Progenitor cell of endocrine pancreas (in vitro differentiated cells): ENCODE measurements at regions not wholly inside any gene's neighbourhood (a gene's known extent, or its start where the extent isn't known, plus 50 kb on each side); places are given as distances from the start of the nearest gene placed in this dataset.

Source experiments
- DNase-seq: peaks from one replicate; pipeline ENCODE4 v3.0.0; 2021; ENCODE audit warnings: low spot score; ENCODE audit not compliant: unreplicated experiment
- H3K27ac Mint-ChIP-seq: 2 replicates; pipeline ENCODE4 v1.8.0; 2021; ENCODE audit warnings: mild to moderate bottlenecking, moderate library complexity, mixed read lengths
- H3K27me3 Mint-ChIP-seq: 2 replicates; pipeline ENCODE4 v1.8.0; 2021; ENCODE audit warnings: mixed read lengths
- H3K36me3 Mint-ChIP-seq: 2 replicates; pipeline ENCODE4 v1.8.0; 2022; ENCODE audit warnings: mixed read lengths; ENCODE audit not compliant: insufficient read depth
- H3K4me1 Mint-ChIP-seq: 2 replicates; pipeline ENCODE4 v1.8.0; 2021; ENCODE audit warnings: low read depth, mixed read lengths
- H3K4me3 Mint-ChIP-seq: 2 replicates; pipeline ENCODE4 v1.8.0; 2021; ENCODE audit warnings: low read depth, mild to moderate bottlenecking, moderate library complexity, mixed read lengths
- H3K9me3 Mint-ChIP-seq: 2 replicates; pipeline ENCODE4 v1.8.0; 2021; ENCODE audit warnings: low read depth, mixed read lengths
- TF ChIP-seq, protein P1 (sequence below): fragments of 200-600 bp; sonication (generic); IDR thresholded peaks from one replicate; pipeline ENCODE4 v1.5.0; 2021; ENCODE audit warnings: antibody characterized with exemption, mild to moderate bottlenecking; ENCODE audit not compliant: unreplicated experiment

DNA sequence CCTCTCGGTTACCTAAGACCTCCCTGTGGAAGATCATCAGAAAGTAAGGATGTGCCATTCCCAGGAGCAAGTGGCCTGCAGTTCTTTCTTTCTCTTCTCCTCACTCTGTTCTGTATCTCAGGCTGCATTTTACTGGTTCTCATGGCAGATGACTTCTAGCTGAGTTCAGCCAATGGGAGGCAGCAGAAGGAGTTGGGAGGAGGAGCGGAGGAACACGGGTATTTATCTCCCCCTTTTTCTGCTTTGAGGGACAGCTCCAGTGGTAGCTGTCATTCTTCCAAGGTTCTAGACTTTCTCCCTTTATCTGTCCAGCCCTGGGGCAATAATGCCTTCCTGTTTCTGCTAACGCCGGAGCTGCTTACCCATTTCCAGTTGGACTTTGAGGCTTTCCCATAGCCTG, 339.9 kb downstream of the NR2F2 start:
- H3K36me3 Mint-ChIP-seq, result no peaks in the 10 kb centered on the region
- DNase-seq, result no peak
- no peaks in the 10 kb centered on the region for H3K4me1 Mint-ChIP-seq
- no peak overlapping the region for H3K27ac Mint-ChIP-seq
- no peaks in the 10 kb centered on the region for H3K27me3 Mint-ChIP-seq
- TF ChIP-seq, protein P1, sequence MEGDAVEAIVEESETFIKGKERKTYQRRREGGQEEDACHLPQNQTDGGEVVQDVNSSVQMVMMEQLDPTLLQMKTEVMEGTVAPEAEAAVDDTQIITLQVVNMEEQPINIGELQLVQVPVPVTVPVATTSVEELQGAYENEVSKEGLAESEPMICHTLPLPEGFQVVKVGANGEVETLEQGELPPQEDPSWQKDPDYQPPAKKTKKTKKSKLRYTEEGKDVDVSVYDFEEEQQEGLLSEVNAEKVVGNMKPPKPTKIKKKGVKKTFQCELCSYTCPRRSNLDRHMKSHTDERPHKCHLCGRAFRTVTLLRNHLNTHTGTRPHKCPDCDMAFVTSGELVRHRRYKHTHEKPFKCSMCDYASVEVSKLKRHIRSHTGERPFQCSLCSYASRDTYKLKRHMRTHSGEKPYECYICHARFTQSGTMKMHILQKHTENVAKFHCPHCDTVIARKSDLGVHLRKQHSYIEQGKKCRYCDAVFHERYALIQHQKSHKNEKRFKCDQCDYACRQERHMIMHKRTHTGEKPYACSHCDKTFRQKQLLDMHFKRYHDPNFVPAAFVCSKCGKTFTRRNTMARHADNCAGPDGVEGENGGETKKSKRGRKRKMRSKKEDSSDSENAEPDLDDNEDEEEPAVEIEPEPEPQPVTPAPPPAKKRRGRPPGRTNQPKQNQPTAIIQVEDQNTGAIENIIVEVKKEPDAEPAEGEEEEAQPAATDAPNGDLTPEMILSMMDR, result no peak
- no peaks in the 10 kb centered on the region for H3K9me3 Mint-ChIP-seq
- no peak overlapping the region for H3K4me3 Mint-ChIP-seq

DNA sequence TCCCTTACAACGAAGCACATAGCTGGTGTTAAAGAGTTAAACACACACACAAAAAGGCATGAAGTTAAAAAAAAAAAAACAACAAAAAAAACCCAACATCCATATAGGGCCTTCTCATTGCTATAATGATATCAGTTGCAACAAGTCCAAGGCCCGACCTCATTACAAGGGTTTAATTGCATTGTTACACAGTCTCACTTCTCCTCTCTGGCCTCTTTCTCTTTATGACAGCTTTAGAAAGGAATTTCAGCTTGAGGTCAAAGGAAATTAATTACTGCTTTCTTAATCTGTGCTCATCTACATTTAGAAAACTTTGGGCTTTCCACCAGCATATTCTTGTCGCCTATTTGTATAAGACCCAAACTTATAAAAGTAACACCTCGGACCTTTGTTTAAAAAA, 342.1 kb downstream of the NR2F2 start:
- no peak for DNase-seq
- TF ChIP-seq, protein P1, result no peak
- H3K27me3 Mint-ChIP-seq, result no peaks in the 10 kb centered on the region
- no peak overlapping the region for H3K4me3 Mint-ChIP-seq
- no peaks in the 10 kb centered on the region for H3K36me3 Mint-ChIP-seq
- no peaks in the 10 kb centered on the region for H3K9me3 Mint-ChIP-seq
- no peaks in the 10 kb centered on the region for H3K4me1 Mint-ChIP-seq
- H3K27ac Mint-ChIP-seq, result no peak overlapping the region

DNA sequence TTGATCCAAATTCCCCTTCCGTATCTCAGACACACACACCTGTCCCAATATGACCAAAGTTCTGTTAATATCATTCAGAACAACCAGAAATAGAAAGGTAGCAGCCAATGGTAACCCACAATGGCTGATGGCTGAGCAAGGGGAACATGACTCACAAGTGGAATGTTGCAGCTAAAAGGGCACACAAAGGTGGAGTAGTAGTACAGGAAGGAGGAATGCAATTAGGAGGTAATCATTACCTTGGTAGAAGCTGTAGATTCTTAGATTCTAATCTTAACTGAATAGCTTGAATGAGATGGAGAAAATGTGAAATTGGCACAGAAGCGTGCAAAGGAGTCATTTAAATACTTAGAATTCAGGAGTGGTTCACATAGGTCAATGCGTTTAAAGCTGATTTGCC, 347.9 kb downstream of the NR2F2 start:
- no peaks in the 10 kb centered on the region for H3K36me3 Mint-ChIP-seq

DNA sequence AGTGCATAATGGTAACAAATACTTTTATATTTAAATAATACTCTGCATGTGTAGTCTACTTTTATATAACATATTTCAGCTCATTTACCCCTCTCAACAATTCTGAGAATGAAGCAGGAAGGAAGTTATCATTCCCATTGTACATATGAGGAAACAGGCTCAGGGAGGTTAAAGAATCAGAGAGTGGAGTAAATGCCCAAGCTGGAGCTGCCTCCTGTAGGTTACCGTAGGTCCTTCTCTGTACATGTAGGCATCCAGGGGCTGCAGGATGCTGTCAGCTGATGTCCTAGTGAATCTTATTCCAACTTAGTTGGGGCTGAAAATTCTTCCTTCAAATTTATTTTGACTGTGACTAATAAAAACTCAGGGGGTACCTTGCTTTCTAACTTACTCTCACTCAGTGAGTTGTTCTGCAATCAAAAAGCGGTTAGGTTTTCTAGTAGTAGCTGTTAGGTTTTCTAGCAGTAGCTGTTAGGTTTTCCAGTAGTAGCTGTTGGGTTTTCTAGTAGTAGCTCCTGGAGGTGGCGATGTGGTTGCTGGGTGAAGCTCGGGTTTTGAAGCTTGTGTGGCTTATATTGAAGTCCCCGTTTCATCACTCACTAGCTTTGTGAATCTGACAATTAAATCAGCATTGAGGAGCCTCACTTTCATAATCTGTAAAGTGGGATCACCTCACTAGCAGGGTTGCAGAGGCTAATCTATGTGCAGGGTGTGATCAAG, 357.0 kb downstream of the NR2F2 start:
- TF ChIP-seq, protein P1, result no peak
- no peak overlapping the region for H3K27ac Mint-ChIP-seq

More for the DNA sequence above, 347.9 kb downstream of the NR2F2 start:
- Mint-ChIP-seq H3K4me1 (no peaks in the 10 kb centered on the region), H3K27ac (no peak overlapping the region), H3K4me3 (no peak overlapping the region), H3K9me3 (peaks cover 4% of the 10 kb centered on the region), H3K27me3 (no peaks in the 10 kb centered on the region)
- DNase-seq, result no peak
- TF ChIP-seq, protein P1, result no peak

DNA sequence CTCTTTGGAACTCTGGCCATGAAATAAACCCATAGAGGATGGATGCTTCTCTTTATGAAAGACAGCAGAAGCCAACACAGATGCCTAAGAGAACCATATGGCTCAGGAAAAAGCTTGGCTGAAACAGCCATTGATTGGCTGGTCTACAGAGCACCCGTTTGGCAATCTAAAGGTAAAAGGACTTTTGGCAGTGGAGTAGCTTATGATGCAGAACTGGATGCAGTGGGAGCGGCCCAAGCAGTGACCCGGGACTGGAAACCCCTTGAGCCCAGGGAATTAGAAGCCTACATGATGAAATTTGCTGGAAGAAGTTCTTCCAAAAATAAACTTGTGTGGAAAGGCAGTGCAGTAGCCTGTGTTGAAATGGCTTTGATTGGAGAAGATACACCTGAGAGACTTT, 360.2 kb downstream of the NR2F2 start:
- Mint-ChIP-seq H3K27ac (no peak overlapping the region), H3K4me3 (no peak overlapping the region), H3K4me1 (peaks cover 15% of the 10 kb centered on the region), H3K36me3 (no peaks in the 10 kb centered on the region), H3K27me3 (peaks cover 7% of the 10 kb centered on the region), H3K9me3 (no peaks in the 10 kb centered on the region)
- TF ChIP-seq, protein P1, result no peak
- no peak for DNase-seq

More for the DNA sequence above, 357.0 kb downstream of the NR2F2 start:
- H3K4me3 Mint-ChIP-seq, result no peak overlapping the region
- no peak for DNase-seq
- H3K4me1 Mint-ChIP-seq, result peaks cover 4% of the 10 kb centered on the region
- no peaks in the 10 kb centered on the region for H3K9me3 Mint-ChIP-seq
- H3K27me3 Mint-ChIP-seq, result peaks cover 7% of the 10 kb centered on the region
- no peaks in the 10 kb centered on the region for H3K36me3 Mint-ChIP-seq
